SK-N-SH (cell line): ENCODE measurements at regions not wholly inside any gene's neighbourhood (a gene's known extent, or its start where the extent isn't known, plus 50 kb on each side); places are given as distances from the start of the nearest gene placed in this dataset.

Experiments
- CHD2 ChIP-seq: fragments of 150-350 bp; IDR thresholded peaks from 2 replicates; pipeline ENCODE4 v1.6.1; 2018; ENCODE audit warnings: low read length; ENCODE audit not compliant: partially characterized antibody
- CTCF ChIP-seq: fragments of 200-600 bp; sonication (generic); IDR thresholded peaks from 2 replicates; pipeline ENCODE4 v1.6.1; 2017; ENCODE audit warnings: antibody characterized with exemption, mild to moderate bottlenecking, moderate library complexity
- MXI1 ChIP-seq: IDR thresholded peaks from 2 replicates; pipeline ENCODE4 v1.6.1; 2012; ENCODE audit warnings: mild to moderate bottlenecking, low read depth, low read length, improper control_type of control experiment
- YY1 ChIP-seq: IDR thresholded peaks from 2 replicates; pipeline ENCODE4 v1.4.0; 2012; ENCODE audit warnings: low read depth, mild to moderate bottlenecking

- no peak for TF ChIP-seq YY1
- TF ChIP-seq CTCF = no peak
- no peak for TF ChIP-seq CHD2
- TF ChIP-seq MXI1 = no peak
Observed at GRCh38 chr2:225104321-225104720, 62.1 kb upstream of the DOCK10 start.
